Left ventricle myocardium inferior (tissue), 1 donor: ENCODE measurements at regions not wholly inside any gene's neighbourhood (a gene's known extent, or its start where the extent isn't known, plus 50 kb on each side); places are given as distances from the start of the nearest gene placed in this dataset.

Source experiments
- DNase-seq: peaks from one replicate; pipeline ENCODE4 v3.0.0-alpha.2; 2020
- H3K27ac ChIP-seq: fragments of 200-600 bp; replicated peaks from 2 replicates; pipeline ENCODE4 v1.8.0; 2021
- H3K27me3 ChIP-seq: fragments of 200-600 bp; 2 replicates; pipeline ENCODE4 v1.8.0; 2021; ENCODE audit warnings: low read depth
- H3K36me3 ChIP-seq: fragments of 200-600 bp; 2 replicates; pipeline ENCODE4 v1.8.0; 2021
- H3K4me1 ChIP-seq: fragments of 200-600 bp; 2 replicates; pipeline ENCODE4 v1.8.0; 2021
- H3K4me3 ChIP-seq: fragments of 200-600 bp; 2 replicates; pipeline ENCODE4 v1.8.0; 2021; ENCODE audit warnings: mild to moderate bottlenecking, moderate library complexity
- H3K9me3 ChIP-seq: fragments of 200-600 bp; replicated peaks from 2 replicates; pipeline ENCODE4 v1.8.0; 2021
- CTCF ChIP-seq: fragments of 200-600 bp; IDR thresholded peaks from 2 replicates; pipeline ENCODE4 v1.8.0; 2021; ENCODE audit warnings: antibody characterized with exemption, mild to moderate bottlenecking, borderline replicate concordance
- intact Hi-C: fragments of 100-400 bp; cut with micrococcal nuclease; formaldehyde crosslinking; loops from one replicate; pipeline ENCODE4 v1.11.0; 2022
- donor health status: DM: no; HTN: yes; CAD: no; lungs with severe emphysema.

GRCh38 chr11:87431392-87431791, 393.7 kb downstream of the TMEM135 start:
- intact Hi-C loops = no loop called here
- no peak overlapping the region for H3K27ac ChIP-seq

DNA sequence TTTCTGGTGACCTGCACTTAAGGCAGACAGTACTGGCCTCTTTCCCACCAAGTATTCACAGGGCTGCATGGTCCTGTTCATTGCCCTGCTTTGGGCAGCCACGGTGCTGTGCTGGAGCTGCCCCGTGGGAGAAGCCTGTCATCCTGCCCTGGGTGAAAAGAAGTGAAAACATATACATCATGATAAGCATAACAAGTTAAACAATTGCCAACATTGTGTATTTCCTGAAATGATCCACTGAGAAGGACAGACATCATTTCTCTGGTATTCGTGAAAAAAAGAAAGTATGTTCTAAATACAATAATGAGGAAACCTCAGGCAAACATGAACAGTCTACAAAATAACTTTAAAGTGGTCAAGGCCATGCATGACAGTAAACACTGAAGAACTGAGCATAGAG, 393.1 kb downstream of the TMEM135 start:
- TF ChIP-seq CTCF = no peak
- no peaks in the 10 kb centered on the region for H3K36me3 ChIP-seq
- H3K27ac ChIP-seq = no peak overlapping the region
- intact Hi-C loops = no loop called here
- no peaks in the 10 kb centered on the region for H3K27me3 ChIP-seq
- no peak overlapping the region for H3K4me3 ChIP-seq
- DNase-seq = no peak
- H3K9me3 ChIP-seq = no peaks in the 10 kb centered on the region
- H3K4me1 ChIP-seq = no peaks in the 10 kb centered on the region

More at GRCh38 chr11:87431392-87431791, 393.7 kb downstream of the TMEM135 start:
- Histone ChIP-seq H3K36me3 (no peaks in the 10 kb centered on the region), H3K4me1 (no peaks in the 10 kb centered on the region), H3K4me3 (no peak overlapping the region), H3K9me3 (no peaks in the 10 kb centered on the region), H3K27me3 (no peaks in the 10 kb centered on the region)
- TF ChIP-seq CTCF = no peak
- no peak for DNase-seq

DNA sequence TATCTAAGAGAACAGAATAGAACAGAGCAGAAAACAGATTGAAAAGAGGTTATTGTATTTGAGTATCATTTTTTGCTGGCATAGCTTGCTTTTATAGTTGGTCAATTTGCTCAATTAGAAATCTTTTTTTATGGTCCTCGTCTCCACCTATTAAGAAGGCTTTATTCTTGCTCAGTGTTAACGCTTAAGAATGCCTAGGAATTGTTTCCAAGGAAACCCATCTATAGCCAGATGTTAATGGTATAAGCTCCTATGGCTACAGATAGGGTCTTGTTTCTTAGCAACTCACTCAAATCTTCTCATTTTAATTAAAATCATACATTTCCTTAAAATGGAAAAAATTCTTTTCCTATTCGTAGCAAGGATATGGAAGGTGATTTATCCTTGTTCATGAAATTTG, 392.3 kb downstream of the TMEM135 start:
- Histone ChIP-seq H3K9me3 (no peaks in the 10 kb centered on the region), H3K36me3 (no peaks in the 10 kb centered on the region), H3K27ac (no peak overlapping the region), H3K4me3 (no peak overlapping the region), H3K27me3 (peaks cover 3% of the 10 kb centered on the region), H3K4me1 (no peaks in the 10 kb centered on the region)
- no peak for DNase-seq
- intact Hi-C loops = no loop called here
- no peak for TF ChIP-seq CTCF

- Histone ChIP-seq H3K4me3 (no peak overlapping the region), H3K36me3 (no peaks in the 10 kb centered on the region), H3K27me3 (peaks cover 7% of the 10 kb centered on the region), H3K4me1 (no peaks in the 10 kb centered on the region), H3K27ac (no peak overlapping the region), H3K9me3 (no peaks in the 10 kb centered on the region)
- no peak for DNase-seq
- intact Hi-C loops = no loop called here
- TF ChIP-seq CTCF = no peak
Measured at GRCh38 chr11:87428266-87428665, 390.5 kb downstream of the TMEM135 start.

- Histone ChIP-seq H3K27ac (no peak overlapping the region), H3K4me3 (no peak overlapping the region), H3K4me1 (no peaks in the 10 kb centered on the region), H3K27me3 (peaks cover 7% of the 10 kb centered on the region), H3K9me3 (no peaks in the 10 kb centered on the region), H3K36me3 (no peaks in the 10 kb centered on the region)
- intact Hi-C loops = no loop called here
- no peak for DNase-seq
- TF ChIP-seq CTCF = no peak
Measured at GRCh38 chr11:87425943-87426342, 388.2 kb downstream of the TMEM135 start.

GRCh38 chr11:87425391-87425790, 387.7 kb downstream of the TMEM135 start:
- no peak overlapping the region for H3K27ac ChIP-seq
- no peak overlapping the region for H3K4me3 ChIP-seq
- DNase-seq = no peak
- no peaks in the 10 kb centered on the region for H3K9me3 ChIP-seq
- H3K36me3 ChIP-seq = no peaks in the 10 kb centered on the region
- H3K4me1 ChIP-seq = no peaks in the 10 kb centered on the region
- H3K27me3 ChIP-seq = peaks cover 7% of the 10 kb centered on the region
- TF ChIP-seq CTCF = no peak
- intact Hi-C loops = no loop called here
